GM19035 (cell line): ENCODE measurements at regions not wholly inside any gene's neighbourhood (a gene's known extent, or its start where the extent isn't known, plus 50 kb on each side); places are given as distances from the start of the nearest gene placed in this dataset.

Experiments used
- ATAC-seq: cut with Tn5 transposase; IDR thresholded peaks from one replicate; pipeline ENCODE4 v1.9.1; 2021; ENCODE audit not compliant: unreplicated experiment

GRCh38 chr12:76704693-76705092, 59.2 kb upstream of the ZDHHC17 start:
- no peak for ATAC-seq

- no peak for ATAC-seq
Observed at GRCh38 chr12:76706101-76706500, 57.8 kb upstream of the ZDHHC17 start.

- no peak for ATAC-seq
Observed at GRCh38 chr12:76706761-76707160, 57.2 kb upstream of the ZDHHC17 start.

GRCh38 chr12:76707772-76708171, 56.1 kb upstream of the ZDHHC17 start:
- no peak for ATAC-seq

- ATAC-seq = no peak
Observed at GRCh38 chr12:76708296-76708695, 55.6 kb upstream of the ZDHHC17 start.

- no peak for ATAC-seq
Observed at GRCh38 chr12:76711241-76711640, 52.7 kb upstream of the ZDHHC17 start.

GRCh38 chr12:76713130-76713529, 50.8 kb upstream of the ZDHHC17 start:
- ATAC-seq = no peak

GRCh38 chr12:76713986-76714385, 49.9 kb upstream of the ZDHHC17 start:
- no peak for ATAC-seq
